GM18526 (cell line): ENCODE measurements at regions not wholly inside any gene's neighbourhood (a gene's known extent, or its start where the extent isn't known, plus 50 kb on each side); places are given as distances from the start of the nearest gene placed in this dataset.

Experiments
- POLR2A ChIP-seq: IDR thresholded peaks from 3 replicates; pipeline ENCODE4 v1.6.1; 2011; ENCODE audit not compliant: insufficient read length; ENCODE audit errors: extremely low read depth

GRCh38 chr11:111115890-111116289, 129.6 kb upstream of the POU2AF2 start:
- TF ChIP-seq POLR2A: no peak

GRCh38 chr11:111114091-111114490, 131.4 kb upstream of the POU2AF2 start:
- TF ChIP-seq POLR2A: no peak

DNA sequence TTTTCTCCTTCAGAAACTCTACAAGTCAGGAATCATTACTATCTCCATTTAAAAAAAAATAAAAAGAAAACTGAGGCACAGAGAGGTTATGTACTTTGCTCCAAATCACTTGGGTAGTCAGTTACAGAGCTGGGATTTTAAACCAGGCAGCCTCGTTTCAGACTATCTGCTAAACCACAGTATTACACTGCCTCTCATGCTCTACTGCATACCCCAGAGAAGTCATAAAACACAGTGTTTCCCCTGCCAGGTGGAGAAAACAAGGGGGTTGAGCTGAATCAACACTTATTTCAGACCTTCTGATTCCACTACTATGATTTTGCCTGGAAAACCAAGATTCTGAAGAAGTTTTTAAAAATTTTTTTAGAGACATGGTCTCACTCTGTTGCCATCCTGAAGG, 132.9 kb upstream of the POU2AF2 start:
- TF ChIP-seq POLR2A: no peak

DNA sequence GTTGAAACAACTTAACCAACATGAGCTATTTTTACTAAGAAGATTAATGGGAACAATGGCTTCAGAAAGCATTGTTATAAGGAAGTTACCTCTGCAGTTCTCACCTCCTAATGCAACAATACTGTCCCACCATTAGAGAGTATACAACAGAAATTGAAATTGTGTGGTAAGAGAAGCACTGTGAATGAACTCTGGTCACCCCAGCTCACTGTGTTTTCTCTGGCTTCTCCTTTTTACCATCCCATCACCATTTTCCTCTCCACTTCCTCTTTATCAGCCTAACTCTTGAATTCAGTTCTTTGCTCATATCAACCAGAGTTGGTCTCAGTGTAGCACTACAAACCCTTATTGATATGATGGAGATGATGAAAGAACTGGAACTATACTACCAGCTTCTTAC, 138.0 kb upstream of the POU2AF2 start:
- TF ChIP-seq POLR2A: no peak

DNA sequence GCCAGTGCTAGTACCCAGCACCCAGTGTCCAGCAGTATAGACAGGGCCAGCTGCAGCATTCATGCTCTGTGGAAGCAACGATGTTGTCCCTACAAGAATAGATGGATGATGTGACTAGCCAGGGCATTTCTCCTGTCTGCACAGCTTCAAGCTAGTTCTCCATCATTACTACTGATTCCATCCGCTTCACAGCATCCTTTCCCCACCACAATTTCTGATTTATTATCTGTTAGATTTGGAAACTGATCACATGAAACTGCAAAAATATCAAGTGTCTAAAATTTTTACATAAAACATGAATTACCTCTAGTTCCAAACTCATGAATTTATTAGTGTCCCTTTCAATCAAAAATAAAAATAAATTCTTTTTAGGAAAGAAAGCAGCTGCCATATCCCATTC, 138.9 kb upstream of the POU2AF2 start:
- TF ChIP-seq POLR2A: no peak

DNA sequence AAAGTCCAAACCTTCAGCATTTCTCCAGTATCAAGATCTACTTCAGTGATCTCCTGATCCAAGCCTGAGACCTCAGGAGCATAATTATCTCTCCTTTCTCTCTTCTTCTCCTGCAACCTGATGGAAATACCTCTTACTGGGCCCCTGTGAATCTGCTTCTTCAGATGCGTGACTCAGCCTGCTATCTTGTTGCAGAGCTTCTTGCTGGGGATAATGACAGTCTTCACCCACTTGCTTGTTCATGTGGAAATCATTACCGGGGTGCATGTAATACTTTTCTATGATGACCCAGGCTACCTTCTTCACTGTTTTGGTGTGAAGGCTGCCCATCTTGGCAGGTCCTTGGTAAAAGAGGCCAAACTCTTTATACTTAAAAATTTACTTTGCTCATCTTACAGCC, 140.0 kb upstream of the POU2AF2 start:
- no peak for TF ChIP-seq POLR2A

- no peak for TF ChIP-seq POLR2A
Observed at GRCh38 chr11:111104185-111104584, 141.3 kb upstream of the POU2AF2 start.

DNA sequence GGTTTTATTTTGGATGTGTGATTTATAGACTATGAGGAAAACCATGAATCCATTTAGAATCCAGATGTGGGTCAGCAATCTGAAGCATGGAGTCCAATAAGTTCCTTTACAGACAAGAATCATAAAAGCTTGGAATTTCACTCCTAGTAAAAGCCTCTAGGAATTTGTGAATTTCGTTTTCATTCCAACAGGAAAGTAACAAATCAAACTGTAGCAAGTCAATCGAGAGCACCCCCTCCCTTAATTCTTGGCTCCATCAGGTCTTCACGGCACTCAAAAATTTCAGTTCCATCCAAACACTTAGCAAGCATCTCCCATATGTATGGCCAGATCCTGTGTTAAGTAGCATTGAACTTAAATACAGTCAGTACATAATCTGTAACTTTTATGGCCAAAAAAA, 143.6 kb upstream of the POU2AF2 start:
- no peak for TF ChIP-seq POLR2A

DNA sequence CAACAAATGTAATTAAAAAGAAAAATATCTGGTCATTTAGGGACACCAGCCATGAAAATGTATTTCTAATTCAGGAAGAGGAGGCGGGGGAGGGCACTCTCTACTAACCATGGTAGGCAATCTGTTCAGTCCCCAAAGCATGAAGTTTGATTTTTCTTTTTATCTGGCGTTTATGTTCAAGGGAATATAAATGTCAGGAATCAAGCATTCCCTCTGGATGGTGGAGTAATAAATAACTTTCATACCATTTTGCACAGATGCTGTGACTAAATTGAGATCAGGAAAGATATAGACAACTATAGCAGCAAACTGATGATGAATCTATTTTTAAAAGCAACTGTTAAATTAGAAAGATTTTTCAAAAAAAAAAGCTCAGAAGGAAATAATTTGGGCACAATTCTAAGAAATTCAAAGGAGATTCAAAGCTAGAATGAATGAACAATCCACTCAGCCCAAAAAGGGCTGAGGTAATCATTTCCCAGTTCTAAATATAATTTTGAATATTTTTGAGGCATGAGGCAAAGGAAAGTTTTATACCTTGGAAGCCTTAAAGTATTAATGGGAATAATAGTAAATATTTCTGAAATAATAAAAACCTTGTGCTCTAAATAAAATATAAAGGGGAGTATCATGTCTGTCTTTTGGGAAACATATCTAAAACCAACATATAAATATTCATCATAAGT, 146.4 kb upstream of the POU2AF2 start:
- no peak for TF ChIP-seq POLR2A

- no peak for TF ChIP-seq POLR2A
Observed at GRCh38 chr11:111098091-111098490, 147.4 kb upstream of the POU2AF2 start.

- peak; percentile 22 for TF ChIP-seq POLR2A
Observed at GRCh38 chr11:111097191-111097590, 148.3 kb upstream of the POU2AF2 start.

DNA sequence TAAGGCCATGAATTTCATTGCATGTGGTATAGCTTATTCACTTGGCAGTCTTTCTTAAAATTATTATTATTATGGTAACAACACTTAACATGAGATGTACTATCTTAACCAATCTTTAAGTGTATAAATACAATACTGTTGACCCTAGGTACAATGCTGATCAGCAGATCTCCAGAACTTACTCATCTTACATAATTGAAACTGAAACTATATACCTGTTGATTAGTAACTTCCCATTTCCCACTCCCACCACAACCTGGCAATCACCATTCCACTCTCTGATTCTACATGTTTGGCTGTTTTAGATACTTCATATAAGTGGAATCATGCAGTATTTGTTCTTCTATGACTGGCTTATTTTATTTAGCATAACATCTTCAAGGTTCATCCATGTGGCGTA, 150.2 kb upstream of the POU2AF2 start:
- no peak for TF ChIP-seq POLR2A

- no peak for TF ChIP-seq POLR2A
Observed at GRCh38 chr11:111093061-111093460, 152.5 kb upstream of the POU2AF2 start.

GRCh38 chr11:111091321-111091938, 154.1 kb upstream of the POU2AF2 start:
- no peak for TF ChIP-seq POLR2A

GRCh38 chr11:111089759-111090158, 155.8 kb upstream of the POU2AF2 start:
- no peak for TF ChIP-seq POLR2A

DNA sequence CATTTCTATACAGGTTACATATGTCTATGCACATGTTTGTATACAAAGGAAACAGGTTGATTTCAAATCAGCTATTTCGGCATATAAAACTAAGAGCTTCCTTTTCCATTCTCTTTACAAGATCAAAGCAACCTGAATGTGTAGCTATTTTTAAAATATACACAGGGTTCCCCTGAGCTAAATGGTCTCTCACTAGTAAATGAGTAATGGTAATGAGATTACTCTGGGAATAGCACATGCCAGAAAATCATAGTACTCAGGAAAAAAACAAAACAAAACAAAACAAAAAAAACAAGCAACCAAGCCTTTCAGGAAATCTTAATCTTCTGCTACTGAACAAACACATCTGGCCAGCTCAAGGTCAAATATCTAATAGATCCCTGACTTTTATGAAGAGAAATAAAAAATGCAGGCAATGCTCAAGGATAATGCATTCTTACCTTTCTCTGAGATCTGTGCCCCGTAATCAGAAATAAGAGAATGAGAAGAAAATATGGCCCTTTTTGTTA, 156.6 kb upstream of the POU2AF2 start:
- TF ChIP-seq POLR2A: no peak

- no peak for TF ChIP-seq POLR2A
Observed at GRCh38 chr11:111086058-111086457, 159.5 kb upstream of the POU2AF2 start.
